Transverse colon (tissue), 4 donors: ENCODE measurements at regions not wholly inside any gene's neighbourhood (a gene's known extent, or its start where the extent isn't known, plus 50 kb on each side); places are given as distances from the start of the nearest gene placed in this dataset.

Source experiments
- DNase-seq: peaks from one replicate; pipeline ENCODE4 v3.0.0-alpha.2; 2019
- H3K27ac ChIP-seq, 4 donors: fragments of 200-600 bp; sonication (generic); 2 replicates each; pipeline ENCODE4 v1.5.1; 2016 to 2018; ENCODE audit warnings: inconsistent platforms in 4 of 4
- H3K27me3 ChIP-seq: fragments of 200-600 bp; sonication (generic); 2 replicates; pipeline ENCODE4 v1.5.1; 2017; ENCODE audit warnings: inconsistent platforms
- H3K36me3 ChIP-seq, 4 donors: fragments of 200-600 bp; sonication (generic); 2 replicates each; pipeline ENCODE4 v1.5.1; 2017 to 2019; ENCODE audit warnings: inconsistent platforms in 4 of 4
- H3K4me1 ChIP-seq, 4 donors: fragments of 200-600 bp; sonication (generic); 2 replicates each; pipeline ENCODE4 v1.5.1; 2017 to 2020; ENCODE audit warnings: inconsistent platforms in 4 of 4
- H3K4me3 ChIP-seq, 4 donors: fragments of 200-600 bp; sonication (generic); 1 replicate in 1 of 4; 2 replicates in 3 of 4; pipeline versions ENCODE4 v1.5.1 to v1.6.1; 2017 to 2019; ENCODE audit warnings: inconsistent platforms in 4 of 4
- H3K9me3 ChIP-seq, 2 donors: fragments of 200-600 bp; sonication (generic); 2 replicates each; pipeline ENCODE4 v1.5.1; 2017 to 2019; ENCODE audit warnings: inconsistent platforms in 2 of 2
- EP300 ChIP-seq: sonication (generic); formaldehyde crosslinking; IDR thresholded peaks from one replicate; pipeline ENCODE4 v1.6.1; 2017; ENCODE audit warnings: antibody characterized with exemption, low read depth
- POLR2A ChIP-seq: fragments of 450-650 bp; IDR thresholded peaks from one replicate; pipeline ENCODE4 v1.6.1; 2016; ENCODE audit warnings: antibody characterized with exemption, mild to moderate bottlenecking, moderate library complexity
- POLR2AphosphoS5 ChIP-seq, 3 donors: sonication (generic); formaldehyde crosslinking; IDR thresholded peaks; one replicate each; pipeline ENCODE4 v1.6.1; 2016; ENCODE audit warnings: antibody characterized with exemption in 3 of 3
- WGBS, 2 donors: methylation state at CpG; one replicate each; pipeline ENCODE4 v1.1.5; 2018; ENCODE audit warnings: low coverage in 1 of 2; 5-methylcytosine and 5-hydroxymethylcytosine counted together
- in situ Hi-C, 4 donors: fragments of 200-750 bp; cut with MboI; loops; one replicate each; pipeline versions ENCODE4 v1.15.0 to v1.15.1; 2017; ENCODE audit warnings: low sequenced_read_pairs in 3 of 4, low pct_ligation_motif_present in 1 of 4, low pct_unique_long_range_greater_than_20kb in 1 of 4
- intact Hi-C: fragments of 100-400 bp; cut with DNase I; formaldehyde crosslinking; loops from one replicate; pipeline ENCODE4 v1.15.1; 2023; ENCODE audit warnings: low total_unique reads
- TF ChIP-seq, protein P1 (sequence below), 5 experiments: fragments of 200-600 bp in 3 of 5; fragments of 450-650 bp in 2 of 5; sonication (generic) in 3 of 5; IDR thresholded peaks; 1 replicate in 2 of 5; 2 replicates in 3 of 5; pipeline ENCODE4 v1.5.1; 2016 to 2017; ENCODE audit warnings: antibody characterized with exemption in 5 of 5, inconsistent platforms in 3 of 5, mild to moderate bottlenecking in 2 of 5, moderate library complexity in 1 of 5

DNA sequence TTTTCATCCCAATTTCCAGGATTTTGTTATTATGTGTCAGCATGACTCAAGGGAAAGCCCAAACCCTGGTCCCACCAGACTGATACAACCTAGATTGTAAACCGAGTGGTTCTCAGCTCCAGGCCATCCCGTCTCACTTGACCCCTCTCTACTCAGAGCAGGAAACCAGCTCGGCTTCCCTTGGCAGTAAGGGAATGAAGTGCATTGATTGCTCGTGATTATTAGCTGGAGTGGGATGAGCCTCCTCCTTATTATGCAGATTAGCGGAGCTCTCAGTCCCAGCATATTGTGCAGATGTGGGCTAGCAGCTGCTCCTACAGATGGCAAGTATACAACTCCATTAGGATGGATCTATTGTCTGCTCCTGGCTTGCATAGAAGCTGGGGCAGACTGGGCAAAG is 167.6 kb downstream of the LNPK start:
- WGBS, 2 donors: 71% methylated on average over 5 of the region's 5 CpGs; no CpG with 5 or more reads in 1 of the 2 donors
- Histone ChIP-seq H3K4me1 (peaks cover 0 to 9% (median 2%) of the 10 kb centered on the region in 4 donors), H3K36me3 (no peaks in the 10 kb centered on the region), H3K4me3 (no peak overlapping the region), H3K27ac (no peak overlapping the region), H3K27me3 (no peaks in the 10 kb centered on the region), H3K9me3 (no peaks in the 10 kb centered on the region)
- TF ChIP-seq POLR2A: no peak
- TF ChIP-seq EP300: no peak
- no peak for TF ChIP-seq POLR2AphosphoS5 (IDR thresholded peaks at IDR 0.05)
- TF ChIP-seq, protein P1, sequence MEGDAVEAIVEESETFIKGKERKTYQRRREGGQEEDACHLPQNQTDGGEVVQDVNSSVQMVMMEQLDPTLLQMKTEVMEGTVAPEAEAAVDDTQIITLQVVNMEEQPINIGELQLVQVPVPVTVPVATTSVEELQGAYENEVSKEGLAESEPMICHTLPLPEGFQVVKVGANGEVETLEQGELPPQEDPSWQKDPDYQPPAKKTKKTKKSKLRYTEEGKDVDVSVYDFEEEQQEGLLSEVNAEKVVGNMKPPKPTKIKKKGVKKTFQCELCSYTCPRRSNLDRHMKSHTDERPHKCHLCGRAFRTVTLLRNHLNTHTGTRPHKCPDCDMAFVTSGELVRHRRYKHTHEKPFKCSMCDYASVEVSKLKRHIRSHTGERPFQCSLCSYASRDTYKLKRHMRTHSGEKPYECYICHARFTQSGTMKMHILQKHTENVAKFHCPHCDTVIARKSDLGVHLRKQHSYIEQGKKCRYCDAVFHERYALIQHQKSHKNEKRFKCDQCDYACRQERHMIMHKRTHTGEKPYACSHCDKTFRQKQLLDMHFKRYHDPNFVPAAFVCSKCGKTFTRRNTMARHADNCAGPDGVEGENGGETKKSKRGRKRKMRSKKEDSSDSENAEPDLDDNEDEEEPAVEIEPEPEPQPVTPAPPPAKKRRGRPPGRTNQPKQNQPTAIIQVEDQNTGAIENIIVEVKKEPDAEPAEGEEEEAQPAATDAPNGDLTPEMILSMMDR (IDR thresholded peaks at IDR 0.05): no peak
- intact Hi-C loops: no loop called here
- DNase-seq: no peak
- in situ Hi-C loops: no loop called here

DNA sequence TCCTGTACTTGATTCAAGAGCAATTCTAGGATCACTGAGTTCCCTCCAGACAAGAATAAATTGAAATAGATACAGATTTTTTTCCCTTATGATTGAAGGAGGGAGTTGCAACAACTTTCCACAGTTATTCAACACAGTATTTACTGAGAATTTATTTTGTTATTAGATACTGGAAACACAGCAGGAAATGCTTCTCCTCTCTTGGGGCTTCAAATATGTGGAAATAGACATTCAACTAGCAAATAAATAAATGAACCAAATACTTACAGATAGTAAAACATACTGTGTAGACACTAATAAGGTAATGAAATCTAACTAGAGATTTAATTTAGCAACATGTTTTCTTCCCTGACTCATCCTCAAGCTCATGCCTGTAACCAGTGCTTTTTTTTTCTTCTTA is 169.2 kb downstream of the LNPK start:
- TF ChIP-seq EP300 (no peak), POLR2AphosphoS5 (IDR thresholded peaks at IDR 0.05) (no peak)
- TF ChIP-seq, protein P1 (IDR thresholded peaks at IDR 0.05): no peak
- DNase-seq: no peak
- H3K27ac ChIP-seq: no peak overlapping the region
- peaks cover 0 to 9% (median 2%) of the 10 kb centered on the region in 4 donors for H3K4me1 ChIP-seq
- H3K36me3 ChIP-seq: no peaks in the 10 kb centered on the region
- H3K4me3 ChIP-seq: no peak overlapping the region
- intact Hi-C loops: no loop called here
- no peaks in the 10 kb centered on the region for H3K27me3 ChIP-seq
- no peaks in the 10 kb centered on the region for H3K9me3 ChIP-seq
- in situ Hi-C loops: no loop called here

DNA sequence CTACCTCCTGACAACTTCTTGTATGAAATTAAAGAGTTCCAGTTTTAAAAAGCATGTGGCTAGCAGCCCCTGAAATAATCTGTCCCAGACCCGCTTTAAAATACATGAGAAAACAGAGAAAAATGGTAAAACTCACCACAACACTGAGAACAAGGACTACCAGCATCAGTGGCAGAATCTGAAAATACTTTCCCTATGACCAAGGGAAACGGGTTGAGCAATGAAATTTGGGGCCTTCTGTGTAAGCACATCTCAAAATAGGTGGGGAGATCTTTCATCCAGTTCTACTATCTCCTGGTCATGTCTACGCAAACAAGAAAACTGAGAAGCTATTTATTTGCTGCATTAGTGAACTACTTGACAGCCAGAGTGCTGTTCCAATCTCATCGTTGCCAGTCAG is 172.3 kb downstream of the LNPK start:
- no peak overlapping the region for H3K4me3 ChIP-seq
- intact Hi-C loops: no loop called here
- in situ Hi-C loops: no loop called here
- H3K27ac ChIP-seq: no peak overlapping the region
- no peaks in the 10 kb centered on the region for H3K9me3 ChIP-seq
- H3K27me3 ChIP-seq: no peaks in the 10 kb centered on the region
- WGBS, 2 donors: 83 to 89% methylated on average over 4 of the region's 4 CpGs
- H3K36me3 ChIP-seq: no peaks in the 10 kb centered on the region
- DNase-seq: no peak
- TF ChIP-seq POLR2AphosphoS5 (IDR thresholded peaks at IDR 0.05) (no peak), EP300 (no peak), POLR2A (no peak)
- TF ChIP-seq, protein P1 (IDR thresholded peaks at IDR 0.05): no peak
- H3K4me1 ChIP-seq: no peaks in the 10 kb centered on the region

DNA sequence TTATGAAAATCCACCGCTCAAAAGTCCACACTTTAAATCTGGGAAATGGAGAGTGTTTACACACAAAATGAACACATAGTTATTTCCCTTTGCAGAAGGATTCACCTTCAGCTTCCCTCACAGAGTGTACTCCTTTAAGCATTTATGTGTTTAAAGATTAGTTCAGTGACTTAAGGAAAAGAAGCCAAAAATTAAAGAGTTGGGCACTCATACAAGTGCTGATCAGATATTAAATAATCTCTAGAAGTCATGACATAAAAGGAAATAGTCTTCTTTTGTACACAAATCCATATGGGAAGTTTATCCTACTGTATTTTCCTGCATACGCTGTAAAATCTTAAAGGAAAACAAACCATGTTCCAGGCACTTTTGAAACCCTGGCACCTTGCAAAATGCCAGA is 174.2 kb downstream of the LNPK start:
- TF ChIP-seq EP300 (no peak), POLR2A (no peak), POLR2AphosphoS5 (IDR thresholded peaks at IDR 0.05) (no peak)
- TF ChIP-seq, protein P1 (IDR thresholded peaks at IDR 0.05): no peak
- Histone ChIP-seq H3K4me3 (no peak overlapping the region), H3K27ac (no peak overlapping the region), H3K27me3 (no peaks in the 10 kb centered on the region), H3K9me3 (no peaks in the 10 kb centered on the region), H3K36me3 (no peaks in the 10 kb centered on the region), H3K4me1 (no peaks in the 10 kb centered on the region)
- intact Hi-C loops (no loop called here), in situ Hi-C loops (no loop called here)
- no peak for DNase-seq
- 78 to 88% methylated on average over 2 of the region's 2 CpGs for WGBS, 2 donors
